Neural progenitor cell (in vitro differentiated cells): ENCODE measurements at regions not wholly inside any gene's neighbourhood (a gene's known extent, or its start where the extent isn't known, plus 50 kb on each side); places are given as distances from the start of the nearest gene placed in this dataset.

Source experiments
- DNase-seq: peaks from one replicate; pipeline ENCODE4 v3.0.0-alpha.2; 2016; ENCODE audit warnings: low spot score
- H2AFZ ChIP-seq: fragments of 200-600 bp; sonication (generic); replicated peaks from 2 replicates; pipeline ENCODE4 v1.6.1; 2016; ENCODE audit warnings: antibody characterized with exemption
- H3F3A ChIP-seq: fragments of 200-600 bp; sonication (generic); 2 replicates; pipeline ENCODE4 v1.6.1; 2016; ENCODE audit warnings: antibody characterized with exemption, low read depth
- H3K27ac ChIP-seq: fragments of 200-600 bp; sonication (generic); 2 replicates; pipeline ENCODE4 v1.5.1; 2016; ENCODE audit warnings: mild to moderate bottlenecking
- H3K27me3 ChIP-seq: fragments of 200-600 bp; sonication (generic); 2 replicates; pipeline ENCODE4 v1.6.1; 2016; ENCODE audit warnings: mild to moderate bottlenecking, moderate library complexity
- H3K36me3 ChIP-seq: fragments of 200-600 bp; sonication (generic); 2 replicates; pipeline ENCODE4 v1.5.1; 2016
- H3K4me1 ChIP-seq: fragments of 200-600 bp; sonication (generic); 2 replicates; pipeline ENCODE4 v1.6.1; 2016; ENCODE audit warnings: mixed run types
- H3K4me2 ChIP-seq: fragments of 200-600 bp; sonication (generic); 2 replicates; pipeline ENCODE4 v1.6.1; 2016
- H3K4me3 ChIP-seq: fragments of 200-600 bp; sonication (generic); 2 replicates; pipeline ENCODE4 v1.5.1; 2016
- H3K79me2 ChIP-seq: fragments of 200-600 bp; sonication (generic); 2 replicates; pipeline ENCODE4 v1.6.1; 2016; ENCODE audit warnings: low read depth
- H3K9ac ChIP-seq: fragments of 200-600 bp; sonication (generic); 2 replicates; pipeline ENCODE4 v1.6.1; 2016
- H3K9me3 ChIP-seq: fragments of 200-600 bp; sonication (generic); 2 replicates; pipeline ENCODE4 v1.5.1; 2016; ENCODE audit warnings: low read depth
- H4K20me1 ChIP-seq: fragments of 200-600 bp; sonication (generic); 2 replicates; pipeline ENCODE4 v1.6.1; 2016; ENCODE audit warnings: low read depth
- H3K27ac Mint-ChIP-seq: 3 replicates; pipeline ENCODE4 v1.8.0; 2021; ENCODE audit warnings: mixed read lengths
- H3K27me3 Mint-ChIP-seq: 2 replicates; pipeline ENCODE4 v1.8.0; 2022; ENCODE audit warnings: low read depth, mild to moderate bottlenecking, inconsistent platforms, moderate library complexity, mixed read lengths; ENCODE audit not compliant: insufficient read depth
- H3K36me3 Mint-ChIP-seq: 3 replicates; pipeline ENCODE4 v1.8.0; 2021; ENCODE audit warnings: mixed read lengths
- H3K4me1 Mint-ChIP-seq: 3 replicates; pipeline ENCODE4 v1.8.0; 2021; ENCODE audit warnings: mixed read lengths
- H3K4me3 Mint-ChIP-seq: 3 replicates; pipeline ENCODE4 v1.8.0; 2021; ENCODE audit warnings: mild to moderate bottlenecking, moderate library complexity, mixed read lengths
- H3K9me3 Mint-ChIP-seq: 3 replicates; pipeline ENCODE4 v1.8.0; 2020; ENCODE audit warnings: mixed read lengths
- EZH2 ChIP-seq: fragments of 200-600 bp; sonication (generic); IDR thresholded peaks from 2 replicates; pipeline ENCODE4 v1.6.1; 2017; ENCODE audit warnings: antibody characterized with exemption, mild to moderate bottlenecking, moderate library complexity
- EZH2phosphoT487 ChIP-seq: fragments of 200-600 bp; sonication (generic); IDR thresholded peaks from 2 replicates; pipeline ENCODE4 v1.6.1; 2017; ENCODE audit warnings: antibody characterized with exemption
- TF ChIP-seq, protein P1 (sequence below): fragments of 200-600 bp; sonication (generic); IDR thresholded peaks from 2 replicates; pipeline ENCODE4 v1.5.1; 2017; ENCODE audit warnings: antibody characterized with exemption, mild to moderate bottlenecking

DNA sequence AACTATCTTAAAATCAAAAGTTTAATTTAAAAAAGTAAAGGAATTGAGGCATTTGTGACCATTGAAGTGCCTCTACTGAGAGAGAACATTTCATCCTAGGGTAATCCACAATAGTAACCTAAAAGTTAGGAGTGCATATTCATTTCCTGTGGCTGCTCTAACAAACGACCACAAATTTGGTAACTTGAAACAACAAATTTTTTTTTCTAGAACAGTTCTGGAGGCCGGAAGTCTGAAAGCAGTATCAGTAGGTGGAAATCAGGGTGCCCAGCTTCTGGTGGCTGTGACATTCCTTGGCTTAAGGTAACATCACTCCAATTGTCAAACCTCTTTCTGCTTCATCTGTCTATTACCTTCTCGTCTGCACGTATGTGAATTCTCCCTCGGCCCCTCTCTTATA lies 67.1 kb upstream of the SSBP2 start:
- H3K9ac ChIP-seq: no peak overlapping the region
- no peak for TF ChIP-seq EZH2
- H3K4me3 Mint-ChIP-seq: no peak overlapping the region

DNA sequence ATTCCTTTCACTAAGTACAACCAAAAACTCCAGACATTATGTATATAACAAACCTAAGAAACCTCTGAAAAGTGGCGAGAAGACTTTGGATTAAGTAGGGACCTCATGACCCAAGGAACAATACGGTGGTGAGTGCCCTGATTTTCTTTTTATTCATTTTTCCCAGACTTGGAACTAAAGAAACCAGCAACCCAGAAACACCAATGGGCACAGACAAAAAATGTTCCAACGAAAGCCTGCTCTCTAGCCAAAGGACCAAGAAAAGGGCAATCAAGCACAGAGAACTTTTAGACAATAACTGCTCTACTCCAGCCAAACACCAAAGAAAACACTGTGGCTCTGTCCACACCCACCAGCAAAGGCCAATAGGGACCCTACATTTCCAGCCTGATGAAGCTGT lies 66.2 kb upstream of the SSBP2 start:
- Mint-ChIP-seq H3K9me3 (peaks cover 2% of the 10 kb centered on the region), H3K36me3 (peaks cover 1% of the 10 kb centered on the region)
- H3K27ac ChIP-seq: no peak overlapping the region

More for the DNA sequence above, 67.1 kb upstream of the SSBP2 start:
- H3K79me2 ChIP-seq: no peaks in the 10 kb centered on the region
- Mint-ChIP-seq H3K27me3 (peaks cover 3% of the 10 kb centered on the region), H3K36me3 (peaks cover 4% of the 10 kb centered on the region), H3K27ac (no peak overlapping the region), H3K4me1 (peaks cover 10% of the 10 kb centered on the region), H3K9me3 (peaks cover 5% of the 10 kb centered on the region)
- peaks cover 3% of the 10 kb centered on the region for H3K4me1 ChIP-seq
- H3K9me3 ChIP-seq: no peaks in the 10 kb centered on the region
- H3K36me3 ChIP-seq: no peaks in the 10 kb centered on the region
- H3K27me3 ChIP-seq: no peaks in the 10 kb centered on the region
- H3K27ac ChIP-seq: no peak overlapping the region
- no peak overlapping the region for H3K4me2 ChIP-seq
- H3F3A ChIP-seq: no peaks in the 10 kb centered on the region
- no peak overlapping the region for H3K4me3 ChIP-seq
- no peak overlapping the region for H2AFZ ChIP-seq
- DNase-seq: no peak
- no peaks in the 10 kb centered on the region for H4K20me1 ChIP-seq

DNA sequence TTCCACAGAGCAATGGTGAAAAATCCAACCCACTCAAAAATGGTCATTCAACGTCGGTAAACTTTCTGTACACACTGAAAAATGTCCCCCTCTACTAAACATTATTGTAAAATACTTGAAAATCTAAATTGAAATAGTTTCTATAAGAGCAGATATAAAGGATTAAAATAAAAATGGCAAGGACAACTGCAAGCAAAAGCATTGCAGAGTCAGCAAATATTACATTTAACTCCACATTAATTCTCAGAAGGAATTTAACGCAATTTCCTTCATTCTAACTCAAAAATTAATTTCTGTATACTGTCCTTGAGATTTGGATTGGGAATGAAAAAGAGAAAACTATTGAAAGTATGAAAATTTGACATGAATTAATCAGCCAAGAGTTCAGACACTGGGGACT lies 64.4 kb upstream of the SSBP2 start:
- Mint-ChIP-seq H3K27ac (no peak overlapping the region), H3K27me3 (no peaks in the 10 kb centered on the region), H3K36me3 (no peaks in the 10 kb centered on the region), H3K4me3 (no peak overlapping the region), H3K4me1 (peaks cover 8% of the 10 kb centered on the region), H3K9me3 (no peaks in the 10 kb centered on the region)
- H3K36me3 ChIP-seq: no peaks in the 10 kb centered on the region
- no peaks in the 10 kb centered on the region for H3K27me3 ChIP-seq
- H3K9ac ChIP-seq: no peak overlapping the region
- no peak overlapping the region for H2AFZ ChIP-seq
- no peak overlapping the region for H3K27ac ChIP-seq
- no peaks in the 10 kb centered on the region for H3K79me2 ChIP-seq
- no peak overlapping the region for H3K4me3 ChIP-seq
- DNase-seq: no peak
- no peaks in the 10 kb centered on the region for H3F3A ChIP-seq
- TF ChIP-seq EZH2 (no peak), EZH2phosphoT487 (no peak)
- TF ChIP-seq, protein P1, sequence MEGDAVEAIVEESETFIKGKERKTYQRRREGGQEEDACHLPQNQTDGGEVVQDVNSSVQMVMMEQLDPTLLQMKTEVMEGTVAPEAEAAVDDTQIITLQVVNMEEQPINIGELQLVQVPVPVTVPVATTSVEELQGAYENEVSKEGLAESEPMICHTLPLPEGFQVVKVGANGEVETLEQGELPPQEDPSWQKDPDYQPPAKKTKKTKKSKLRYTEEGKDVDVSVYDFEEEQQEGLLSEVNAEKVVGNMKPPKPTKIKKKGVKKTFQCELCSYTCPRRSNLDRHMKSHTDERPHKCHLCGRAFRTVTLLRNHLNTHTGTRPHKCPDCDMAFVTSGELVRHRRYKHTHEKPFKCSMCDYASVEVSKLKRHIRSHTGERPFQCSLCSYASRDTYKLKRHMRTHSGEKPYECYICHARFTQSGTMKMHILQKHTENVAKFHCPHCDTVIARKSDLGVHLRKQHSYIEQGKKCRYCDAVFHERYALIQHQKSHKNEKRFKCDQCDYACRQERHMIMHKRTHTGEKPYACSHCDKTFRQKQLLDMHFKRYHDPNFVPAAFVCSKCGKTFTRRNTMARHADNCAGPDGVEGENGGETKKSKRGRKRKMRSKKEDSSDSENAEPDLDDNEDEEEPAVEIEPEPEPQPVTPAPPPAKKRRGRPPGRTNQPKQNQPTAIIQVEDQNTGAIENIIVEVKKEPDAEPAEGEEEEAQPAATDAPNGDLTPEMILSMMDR: no peak
- no peaks in the 10 kb centered on the region for H4K20me1 ChIP-seq
- H3K4me1 ChIP-seq: peaks cover 3% of the 10 kb centered on the region
- no peaks in the 10 kb centered on the region for H3K9me3 ChIP-seq
- H3K4me2 ChIP-seq: no peak overlapping the region

More for the DNA sequence above, 66.2 kb upstream of the SSBP2 start:
- no peak overlapping the region for H3K4me3 Mint-ChIP-seq
- no peaks in the 10 kb centered on the region for H4K20me1 ChIP-seq
- DNase-seq: no peak
- peaks cover 2% of the 10 kb centered on the region for H3K27me3 Mint-ChIP-seq
- peaks cover 3% of the 10 kb centered on the region for H3K4me1 ChIP-seq
- H2AFZ ChIP-seq: no peak overlapping the region
- H3K4me1 Mint-ChIP-seq: peaks cover 10% of the 10 kb centered on the region
- no peaks in the 10 kb centered on the region for H3F3A ChIP-seq
- no peak overlapping the region for H3K4me3 ChIP-seq
- no peaks in the 10 kb centered on the region for H3K27me3 ChIP-seq
- no peak for TF ChIP-seq EZH2phosphoT487
- no peaks in the 10 kb centered on the region for H3K79me2 ChIP-seq
- H3K9me3 ChIP-seq: no peaks in the 10 kb centered on the region
- no peaks in the 10 kb centered on the region for H3K36me3 ChIP-seq
- no peak overlapping the region for H3K9ac ChIP-seq
- H3K27ac Mint-ChIP-seq: no peak overlapping the region
- no peak overlapping the region for H3K4me2 ChIP-seq

DNA sequence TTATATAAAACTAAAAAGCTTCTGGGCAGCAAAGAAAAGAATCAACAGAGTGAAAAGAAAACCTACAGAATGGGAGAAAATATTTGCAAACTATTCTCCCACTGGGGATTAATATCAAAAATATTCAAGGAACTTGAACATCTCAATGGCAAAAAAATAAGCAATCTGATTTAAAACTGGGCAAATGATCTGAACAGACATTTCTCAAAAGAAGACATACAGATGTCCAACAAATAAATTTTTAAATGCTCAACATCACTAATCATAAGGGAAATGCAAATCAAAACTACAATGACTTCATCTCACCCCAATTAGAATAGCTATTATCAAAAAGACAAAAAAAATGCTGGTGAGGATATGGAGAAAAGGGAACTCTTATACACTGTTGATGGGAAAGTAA lies 57.2 kb upstream of the SSBP2 start:
- H3K79me2 ChIP-seq: no peaks in the 10 kb centered on the region
- Mint-ChIP-seq H3K4me1 (no peaks in the 10 kb centered on the region), H3K4me3 (no peak overlapping the region), H3K27ac (no peak overlapping the region), H3K36me3 (no peaks in the 10 kb centered on the region), H3K9me3 (peaks cover 27% of the 10 kb centered on the region), H3K27me3 (peaks cover 2% of the 10 kb centered on the region)
- no peak overlapping the region for H3K27ac ChIP-seq
- H3K9me3 ChIP-seq: peaks cover 11% of the 10 kb centered on the region
- no peak overlapping the region for H3K4me3 ChIP-seq
- no peak overlapping the region for H3K9ac ChIP-seq
- TF ChIP-seq EZH2: no peak
- no peak for TF ChIP-seq EZH2phosphoT487
- TF ChIP-seq, protein P1: no peak
- no peak overlapping the region for H3K4me2 ChIP-seq
- H3F3A ChIP-seq: no peaks in the 10 kb centered on the region
- no peaks in the 10 kb centered on the region for H3K36me3 ChIP-seq
- H2AFZ ChIP-seq: no peak overlapping the region
- no peaks in the 10 kb centered on the region for H3K27me3 ChIP-seq
- no peaks in the 10 kb centered on the region for H3K4me1 ChIP-seq
- no peak for DNase-seq
- no peaks in the 10 kb centered on the region for H4K20me1 ChIP-seq
